Ascending aorta (tissue), 2 donors: ENCODE measurements at regions not wholly inside any gene's neighbourhood (a gene's known extent, or its start where the extent isn't known, plus 50 kb on each side); places are given as distances from the start of the nearest gene placed in this dataset.

Experiments
- DNase-seq, 2 donors: peaks; one replicate each; pipeline ENCODE4 v3.0.0-alpha.2; 2019; ENCODE audit warnings: low spot score in 2 of 2
- H3K27ac ChIP-seq, 2 donors: fragments of 200-600 bp; sonication (generic); one replicate each; pipeline ENCODE4 v1.5.1; 2016 to 2017; ENCODE audit warnings: mild to moderate bottlenecking in 1 of 2
- H3K27me3 ChIP-seq: fragments of 200-600 bp; sonication (generic); one replicate; pipeline ENCODE4 v1.5.1; 2017
- H3K36me3 ChIP-seq, 2 donors: fragments of 200-600 bp; sonication (generic); one replicate each; pipeline ENCODE4 v1.5.1; 2016
- H3K4me1 ChIP-seq, 2 donors: fragments of 200-600 bp; sonication (generic); one replicate each; pipeline ENCODE4 v1.5.1; 2016 to 2017; ENCODE audit warnings: mild to moderate bottlenecking in 1 of 2
- H3K4me3 ChIP-seq, 2 donors: fragments of 200-600 bp; sonication (generic); one replicate each; pipeline ENCODE4 v1.5.1; 2016 to 2017; ENCODE audit warnings: mild to moderate bottlenecking in 1 of 2
- H3K9me3 ChIP-seq, 2 donors: fragments of 200-600 bp; sonication (generic); one replicate each; pipeline ENCODE4 v1.5.1; 2016
- CTCF ChIP-seq, 3 experiments: fragments of 200-600 bp in 2 of 3; fragments of 450-650 bp in 1 of 3; sonication (generic) in 2 of 3; IDR thresholded peaks; one replicate each; pipeline ENCODE4 v1.5.1; 2016 to 2019; ENCODE audit warnings: antibody characterized with exemption in 3 of 3, mild to moderate bottlenecking in 1 of 3, moderate library complexity in 1 of 3
- intact Hi-C: fragments of 100-400 bp; cut with DNase I; formaldehyde crosslinking; loops from one replicate; pipeline ENCODE4 v1.15.1; 2023

GRCh38 chr12:105987685-105988035, 151.1 kb downstream of the NUAK1 start:
- H3K9me3 ChIP-seq: no peaks in the 10 kb centered on the region
- TF ChIP-seq CTCF (IDR thresholded peaks at IDR 0.05): no peak
- intact Hi-C loops: no loop called here
- DNase-seq: no peak
- H3K4me3 ChIP-seq: no peak overlapping the region
- H3K27me3 ChIP-seq: no peaks in the 10 kb centered on the region
- no peaks in the 10 kb centered on the region for H3K4me1 ChIP-seq
- no peaks in the 10 kb centered on the region for H3K36me3 ChIP-seq
- no peak overlapping the region for H3K27ac ChIP-seq

GRCh38 chr12:105992849-105993740, 145.7 kb downstream of the NUAK1 start:
- Histone ChIP-seq H3K9me3 (no peaks in the 10 kb centered on the region), H3K36me3 (no peaks in the 10 kb centered on the region), H3K27ac (no peak overlapping the region), H3K27me3 (no peaks in the 10 kb centered on the region), H3K4me1 (no peaks in the 10 kb centered on the region), H3K4me3 (no peak overlapping the region)
- intact Hi-C loops: no loop called here
- no peak for TF ChIP-seq CTCF (IDR thresholded peaks at IDR 0.05)
- no peak for DNase-seq

DNA sequence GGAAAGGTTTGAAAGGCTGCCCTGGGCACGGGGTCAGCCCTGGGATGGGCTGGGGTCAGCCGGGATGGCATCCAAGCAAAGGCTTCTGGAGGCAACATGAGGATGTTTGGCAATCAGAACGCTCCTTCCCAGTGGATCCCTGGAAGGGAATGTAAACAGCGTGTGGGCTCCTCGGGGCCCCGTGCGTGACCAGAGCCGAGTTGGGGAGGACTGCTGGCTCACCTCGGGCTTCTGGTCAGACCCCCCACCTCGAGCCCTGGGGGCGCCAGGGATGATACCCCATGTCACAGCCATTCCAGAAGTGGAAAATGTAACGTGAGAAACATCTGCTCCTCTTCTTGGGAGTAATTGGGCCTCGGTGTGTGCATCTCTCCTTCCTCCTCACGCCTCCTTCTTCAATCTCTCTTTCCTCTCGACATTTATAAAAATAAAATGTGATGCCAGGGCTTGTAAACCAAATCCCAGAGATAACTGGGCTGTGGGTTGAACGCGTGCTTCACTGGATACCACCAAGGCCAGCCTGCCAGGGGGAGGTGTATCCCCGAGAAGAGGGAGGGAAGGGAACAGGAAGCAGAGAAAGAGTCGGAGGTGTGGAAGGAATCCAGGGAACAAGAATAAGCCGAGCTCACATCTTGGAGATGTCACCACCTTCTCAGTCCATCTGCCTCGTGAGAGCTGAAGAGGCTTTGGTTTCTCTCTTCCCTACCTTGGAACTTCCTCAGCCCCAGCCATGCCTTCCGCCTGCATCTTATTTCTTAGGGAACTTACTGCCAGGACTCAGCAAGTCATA, 144.8 kb downstream of the NUAK1 start:
- Histone ChIP-seq H3K4me3 (no peak overlapping the region), H3K4me1 (no peaks in the 10 kb centered on the region), H3K36me3 (no peaks in the 10 kb centered on the region), H3K27me3 (no peaks in the 10 kb centered on the region), H3K27ac (no peak overlapping the region), H3K9me3 (no peaks in the 10 kb centered on the region)
- no peak for DNase-seq
- no peak for TF ChIP-seq CTCF (IDR thresholded peaks at IDR 0.05)
- intact Hi-C loops: no loop called here

GRCh38 chr12:105995961-105996431, 142.8 kb downstream of the NUAK1 start:
- Histone ChIP-seq H3K27me3 (no peaks in the 10 kb centered on the region), H3K27ac (no peak overlapping the region), H3K4me3 (no peak overlapping the region), H3K36me3 (no peaks in the 10 kb centered on the region), H3K4me1 (no peaks in the 10 kb centered on the region), H3K9me3 (no peaks in the 10 kb centered on the region)
- TF ChIP-seq CTCF (IDR thresholded peaks at IDR 0.05): no peak
- DNase-seq: no peak
- intact Hi-C loops: no loop called here

DNA sequence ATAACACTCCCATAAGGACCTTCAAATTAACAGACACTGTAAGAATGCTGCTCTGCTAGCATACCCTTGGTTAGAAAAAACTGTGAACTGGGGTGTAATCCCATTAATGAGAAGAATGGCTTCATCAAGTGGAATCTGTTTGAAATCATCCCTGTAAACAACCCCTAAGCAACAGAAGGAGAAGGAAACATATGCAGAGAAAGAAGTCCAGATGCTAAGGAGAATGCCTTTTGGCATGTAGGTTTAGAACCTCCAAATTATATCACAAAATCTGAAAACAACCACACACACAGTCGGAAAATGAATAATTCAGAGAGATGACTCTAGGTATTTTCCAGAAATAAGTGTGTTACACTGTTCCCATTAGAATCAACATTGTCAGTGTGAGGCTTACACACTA, 140.2 kb downstream of the NUAK1 start:
- no peaks in the 10 kb centered on the region for H3K36me3 ChIP-seq
- intact Hi-C loops: no loop called here
- DNase-seq: no peak

More for the DNA sequence above, 140.2 kb downstream of the NUAK1 start:
- TF ChIP-seq CTCF (IDR thresholded peaks at IDR 0.05): no peak
- H3K4me1 ChIP-seq: no peaks in the 10 kb centered on the region
- H3K27ac ChIP-seq: no peak overlapping the region
- H3K4me3 ChIP-seq: no peak overlapping the region
- H3K9me3 ChIP-seq: no peaks in the 10 kb centered on the region
- H3K27me3 ChIP-seq: no peaks in the 10 kb centered on the region
